NT2/D1 (cell line): ENCODE measurements at regions not wholly inside any gene's neighbourhood (a gene's known extent, or its start where the extent isn't known, plus 50 kb on each side); places are given as distances from the start of the nearest gene placed in this dataset.
"Not testable (repeated sequence)": the region's sequence is repeated elsewhere in the genome, so short reads cannot be mapped to it uniquely, and the experiment has no call there.

Experiments used
- SUZ12 ChIP-seq: IDR thresholded peaks from 2 replicates; pipeline ENCODE4 v1.6.1; 2011; ENCODE audit not compliant: insufficient read length, insufficient read depth; ENCODE audit errors: extremely low read depth
- YY1 ChIP-seq: IDR thresholded peaks from 2 replicates; pipeline ENCODE4 v1.6.1; 2011; ENCODE audit not compliant: insufficient read length, insufficient read depth
- ZNF274 ChIP-seq: IDR thresholded peaks from 2 replicates; pipeline ENCODE4 v1.6.1; 2011; ENCODE audit warnings: mild to moderate bottlenecking, low read depth, low read length

GRCh38 chr7:46751927-46752723 is 829.8 kb downstream of the TNS3 start:
- not testable (repeated sequence) for TF ChIP-seq SUZ12, ZNF274, YY1
